GM12878 (cell line): ENCODE measurements at regions not wholly inside any gene's neighbourhood (a gene's known extent, or its start where the extent isn't known, plus 50 kb on each side); places are given as distances from the start of the nearest gene placed in this dataset.

Experiments
- ATAC-seq: fragments of 200-7000 bp; cut with Tn5 transposase; 3 replicates; pipeline ENCODE4 v1.9.1; 2020; ENCODE audit warnings: mild to moderate bottlenecking, moderate library complexity
- BruUV-seq: library from RNA; stranded (reverse); fragments of 400-500 nt; replicated peaks from 2 replicates; lab custom pipeline; 2021; lab: Mats Ljungman, UMichigan
- CTCF ChIA-PET: fragments of 300-600 bp; sonication (Branson Sonifier 250); formaldehyde crosslinking; extraction: SDS; loops from one replicate; lab custom pipeline; 2021; ENCODE audit warnings: inconsistent platforms; lab: Yijun Ruan, JAX
- POLR2A ChIA-PET: fragments of 350-600 bp; formaldehyde crosslinking; extraction: SDS; loops from one replicate; lab custom pipeline; 2021; ENCODE audit warnings: inconsistent platforms; lab: Charles Lee
- RAD21 ChIA-PET: fragments of 300-600 bp; sonication (Branson Sonifier 250); formaldehyde crosslinking; loops from one replicate; lab custom pipeline; 2023; ENCODE audit warnings: antibody characterized with exemption; ENCODE audit not compliant: unreplicated experiment; lab: Charles Lee
- SMC1A ChIA-PET: fragments of 300-600 bp; sonication (Branson Sonifier 250); formaldehyde crosslinking; loops from one replicate; lab custom pipeline; 2023; ENCODE audit not compliant: unreplicated experiment, uncharacterized antibody; lab: Charles Lee
- DNase-seq: peaks from one replicate; pipeline ENCODE4 v3.0.0-alpha.2; 2011; ENCODE audit warnings: low read depth, low spot score
- FAIRE-seq: peaks from 3 replicates; lab custom pipeline; 2011; peaks lifted over from hg19 to GRCh38; lab: Jason Lieb, UNC
- H2AFZ ChIP-seq: 2 replicates; pipeline ENCODE4 v1.6.0; 2011; ENCODE audit warnings: low read depth, low read length, control low read depth; ENCODE audit not compliant: control insufficient read depth
- H3K27ac ChIP-seq: 2 replicates; pipeline ENCODE4 v1.5.1; 2011; ENCODE audit warnings: control low read depth; ENCODE audit not compliant: control insufficient read depth, insufficient read depth
- H3K27me3 ChIP-seq, 2 experiments: replicated peaks in 1 of 2; 2 replicates each; pipeline versions ENCODE4 v1.6.0 to v1.6.1; 2011; ENCODE audit warnings: low read length in 1 of 2; ENCODE audit not compliant: control insufficient read depth in 2 of 2, insufficient read depth in 2 of 2
- H3K36me3 ChIP-seq, 2 experiments: 2 replicates each; pipeline ENCODE4 v1.5.1; 2011; ENCODE audit warnings: low read length in 1 of 2; ENCODE audit not compliant: control insufficient read depth in 2 of 2, insufficient read depth in 2 of 2
- H3K4me1 ChIP-seq: 2 replicates; pipeline ENCODE4 v1.6.1; 2011; ENCODE audit warnings: mild to moderate bottlenecking, low read length, moderate library complexity, mixed read lengths; ENCODE audit not compliant: control insufficient read depth, insufficient read depth
- H3K4me2 ChIP-seq: 2 replicates; pipeline ENCODE4 v1.6.0; 2011; ENCODE audit warnings: control low read depth; ENCODE audit not compliant: control insufficient read depth, insufficient read depth
- H3K4me3 ChIP-seq: fragments of 200-600 bp; sonication (generic); 2 replicates; pipeline ENCODE4 v1.5.1; 2016
- H3K79me2 ChIP-seq: 2 replicates; pipeline ENCODE4 v1.6.0; 2011; ENCODE audit warnings: low read length; ENCODE audit not compliant: control insufficient read depth, insufficient read depth
- H3K9ac ChIP-seq: 2 replicates; pipeline ENCODE4 v1.8.0; 2011; ENCODE audit warnings: low read length, control low read depth, mixed read lengths; ENCODE audit not compliant: control insufficient read depth, insufficient read depth
- H3K9me3 ChIP-seq: replicated peaks from 3 replicates; pipeline ENCODE4 v1.5.1; 2011; ENCODE audit warnings: mild to moderate bottlenecking, low read length; ENCODE audit not compliant: control insufficient read depth, insufficient read depth
- H4K20me1 ChIP-seq: 2 replicates; pipeline ENCODE4 v1.6.0; 2011; ENCODE audit not compliant: control insufficient read depth, insufficient read depth
- MYC ChIP-seq: IDR thresholded peaks from 2 replicates; pipeline ENCODE4 v1.6.1; 2011; ENCODE audit warnings: mild to moderate bottlenecking, low read length, moderate library complexity, inconsistent platforms; ENCODE audit not compliant: insufficient read depth, insufficient replicate concordance, insufficient read length, severe bottlenecking
- NR2F1 ChIP-seq: fragments of 450-650 bp; conservative IDR thresholded peaks from 2 replicates; pipeline ENCODE4 v1.6.1; 2017; ENCODE audit warnings: mild to moderate bottlenecking
- RELA ChIP-seq: fragments of 450-650 bp; IDR thresholded peaks from 2 replicates; pipeline ENCODE4 v1.8.0; 2014; ENCODE audit warnings: borderline replicate concordance; ENCODE audit not compliant: partially characterized antibody
- SREBF2 ChIP-seq: IDR thresholded peaks from 2 replicates; pipeline ENCODE4 v1.6.1; 2012; ENCODE audit warnings: mild to moderate bottlenecking, low read length
- ZNF207 ChIP-seq: fragments of 450-650 bp; IDR thresholded peaks from 2 replicates; pipeline ENCODE4 v1.6.1; 2014; ENCODE audit warnings: antibody characterized with exemption, mild to moderate bottlenecking, borderline replicate concordance
- ZZZ3 ChIP-seq: IDR thresholded peaks from 2 replicates; pipeline ENCODE4 v1.6.1; 2011; ENCODE audit warnings: low read depth; ENCODE audit not compliant: control insufficient read depth, insufficient read length
- WGBS: methylation state at CpG from one replicate; pipeline ENCODE4 v1.1.6; 2016; ENCODE audit warnings: low lambda C conversion rate; ENCODE audit not compliant: insufficient replicate concordance, insufficient coverage; ENCODE audit errors: missing lambda C conversion rate; 5-methylcytosine and 5-hydroxymethylcytosine counted together
- in situ Hi-C: fragments of 300-500 bp; cut with MboI; formaldehyde crosslinking; loops from 9 replicates; pipeline ENCODE4 v1.14.3; 2018; ENCODE audit warnings: mixed read lengths
- intact Hi-C: fragments of 100-400 bp; cut with micrococcal nuclease; formaldehyde crosslinking; loops from one replicate; pipeline ENCODE4 v1.14.2; 2022; ENCODE audit not compliant: unreplicated experiment
- TF ChIP-seq, protein P1 (sequence below): fragments of 150-350 bp; IDR thresholded peaks from 2 replicates; pipeline ENCODE4 v1.6.1; 2016; ENCODE audit warnings: low read depth, low read length

DNA sequence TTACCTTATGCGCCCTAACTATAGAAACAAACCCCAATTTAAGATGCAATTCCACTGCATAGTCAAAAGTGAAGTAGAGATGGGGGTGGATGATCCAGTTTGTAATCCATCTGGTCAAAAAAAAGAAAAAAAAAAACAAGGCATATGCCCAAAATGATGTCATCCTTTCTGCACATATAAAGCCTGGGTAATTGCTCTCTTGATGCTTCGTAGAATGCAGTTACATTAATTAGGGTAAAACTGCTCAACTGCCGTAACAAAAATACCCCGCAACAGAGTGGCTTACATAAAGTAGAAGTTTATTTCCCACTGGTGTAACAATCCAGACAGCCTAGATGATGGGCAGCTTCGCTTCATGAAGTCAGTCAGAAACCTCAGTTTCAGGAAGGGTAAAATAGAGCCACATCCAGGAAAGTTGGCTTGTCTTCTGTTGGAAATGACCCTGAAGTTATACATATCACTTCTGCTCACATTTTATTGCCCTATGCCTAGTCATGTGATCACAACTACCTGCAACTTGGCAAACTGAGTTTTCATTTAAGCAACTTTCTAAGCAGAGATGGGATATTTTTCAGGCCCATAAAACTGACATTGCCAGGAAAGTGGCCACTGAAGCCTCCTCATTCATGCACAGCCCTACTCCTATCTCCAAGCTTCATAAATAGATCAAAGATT lies 221.7 kb downstream of the C1orf94 start:
- no peak overlapping the region for H3K4me3 ChIP-seq
- H3K27me3 ChIP-seq, result no peaks in the 10 kb centered on the region
- ATAC-seq (no peak), DNase-seq (no peak), FAIRE-seq (no peak)
- H3K27ac ChIP-seq, result no peak overlapping the region
- ChIA-PET RAD21 (no interaction called here), SMC1A (interaction anchor here (1.4 kb wide), 1 partner anchor 56 kb away, joined by 3 read pairs; no protein-coding TSS in a partner anchor), CTCF (interaction anchor here (0.7 to 1.6 kb wide), 3 partner anchors 9 to 17 kb away, joined by 3 to 5 read pairs (median 4); no protein-coding TSS in a partner anchor), POLR2A (no interaction called here)
- in situ Hi-C loops, result no loop called here
- H4K20me1 ChIP-seq, result no peaks in the 10 kb centered on the region
- H2AFZ ChIP-seq, result no peak overlapping the region
- intact Hi-C loops, result no loop called here
- 54% methylated on average over 5 of the region's 5 CpGs for WGBS
- H3K36me3 ChIP-seq, result no peaks in the 10 kb centered on the region
- TF ChIP-seq, protein P1, sequence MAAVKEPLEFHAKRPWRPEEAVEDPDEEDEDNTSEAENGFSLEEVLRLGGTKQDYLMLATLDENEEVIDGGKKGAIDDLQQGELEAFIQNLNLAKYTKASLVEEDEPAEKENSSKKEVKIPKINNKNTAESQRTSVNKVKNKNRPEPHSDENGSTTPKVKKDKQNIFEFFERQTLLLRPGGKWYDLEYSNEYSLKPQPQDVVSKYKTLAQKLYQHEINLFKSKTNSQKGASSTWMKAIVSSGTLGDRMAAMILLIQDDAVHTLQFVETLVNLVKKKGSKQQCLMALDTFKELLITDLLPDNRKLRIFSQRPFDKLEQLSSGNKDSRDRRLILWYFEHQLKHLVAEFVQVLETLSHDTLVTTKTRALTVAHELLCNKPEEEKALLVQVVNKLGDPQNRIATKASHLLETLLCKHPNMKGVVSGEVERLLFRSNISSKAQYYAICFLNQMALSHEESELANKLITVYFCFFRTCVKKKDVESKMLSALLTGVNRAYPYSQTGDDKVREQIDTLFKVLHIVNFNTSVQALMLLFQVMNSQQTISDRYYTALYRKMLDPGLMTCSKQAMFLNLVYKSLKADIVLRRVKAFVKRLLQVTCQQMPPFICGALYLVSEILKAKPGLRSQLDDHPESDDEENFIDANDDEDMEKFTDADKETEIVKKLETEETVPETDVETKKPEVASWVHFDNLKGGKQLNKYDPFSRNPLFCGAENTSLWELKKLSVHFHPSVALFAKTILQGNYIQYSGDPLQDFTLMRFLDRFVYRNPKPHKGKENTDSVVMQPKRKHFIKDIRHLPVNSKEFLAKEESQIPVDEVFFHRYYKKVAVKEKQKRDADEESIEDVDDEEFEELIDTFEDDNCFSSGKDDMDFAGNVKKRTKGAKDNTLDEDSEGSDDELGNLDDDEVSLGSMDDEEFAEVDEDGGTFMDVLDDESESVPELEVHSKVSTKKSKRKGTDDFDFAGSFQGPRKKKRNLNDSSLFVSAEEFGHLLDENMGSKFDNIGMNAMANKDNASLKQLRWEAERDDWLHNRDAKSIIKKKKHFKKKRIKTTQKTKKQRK, result no peak
- TF ChIP-seq NR2F1 (no peak), RELA (no peak), SREBF2 (no peak), ZZZ3 (no peak), ZNF207 (no peak), MYC (no peak)
- H3K4me2 ChIP-seq, result no peak overlapping the region
- BruUV-seq, result no TSS peak
- H3K9me3 ChIP-seq, result no peaks in the 10 kb centered on the region
- no peaks in the 10 kb centered on the region for H3K79me2 ChIP-seq
- H3K9ac ChIP-seq, result no peak overlapping the region
- no peaks in the 10 kb centered on the region for H3K4me1 ChIP-seq
